Keratinocyte (primary cell): ENCODE measurements at regions not wholly inside any gene's neighbourhood (a gene's known extent, or its start where the extent isn't known, plus 50 kb on each side); places are given as distances from the start of the nearest gene placed in this dataset.
"Not testable (repeated sequence)": the region's sequence is repeated elsewhere in the genome, so short reads cannot be mapped to it uniquely, and the experiment has no call there.

Experiments
- DNase-seq: peaks from one replicate; pipeline ENCODE4 v3.0.0-alpha.2; 2011; ENCODE audit warnings: low read depth, missing footprints, low spot score
- FAIRE-seq: peaks from 2 replicates; lab custom pipeline; 2011; peaks lifted over from hg19 to GRCh38; lab: Jason Lieb, UNC
- H2AFZ ChIP-seq: 2 replicates; pipeline ENCODE4 v1.6.0; 2012; ENCODE audit warnings: low read length, control low read depth, inconsistent platforms; ENCODE audit not compliant: control insufficient read depth
- H3K27ac ChIP-seq: 2 replicates; pipeline ENCODE4 v1.5.1; 2011; ENCODE audit warnings: low read length; ENCODE audit not compliant: control insufficient read depth, insufficient read depth
- H3K27me3 ChIP-seq: 3 replicates; pipeline ENCODE4 v1.6.0; 2011; ENCODE audit warnings: low read length; ENCODE audit not compliant: control insufficient read depth, insufficient read depth; ENCODE audit errors: extremely low read depth
- H3K36me3 ChIP-seq, 2 experiments: 2 replicates in 1 of 2; 3 replicates in 1 of 2; pipeline ENCODE4 v1.5.1; 2011; ENCODE audit warnings: low read length in 2 of 2, mild to moderate bottlenecking in 1 of 2; ENCODE audit not compliant: control insufficient read depth in 2 of 2, insufficient read depth in 2 of 2; ENCODE audit errors: extremely low read depth in 1 of 2
- H3K4me1 ChIP-seq: 3 replicates; pipeline ENCODE4 v1.5.1; 2011; ENCODE audit warnings: low read length; ENCODE audit not compliant: control insufficient read depth, insufficient read depth; ENCODE audit errors: extremely low read depth
- H3K4me2 ChIP-seq: 3 replicates; pipeline ENCODE4 v1.6.0; 2011; ENCODE audit warnings: low read depth, low read length; ENCODE audit not compliant: control insufficient read depth, insufficient read depth; ENCODE audit errors: extremely low read depth
- H3K4me3 ChIP-seq, 3 experiments: fragments of 200-600 bp in 1 of 3; sonication (generic) in 1 of 3; 2 replicates in 2 of 3; 3 replicates in 1 of 3; pipeline ENCODE4 v1.5.1; 2011 to 2016; ENCODE audit warnings: low read length in 3 of 3, mild to moderate bottlenecking in 3 of 3, control low read depth in 2 of 3, inconsistent platforms in 1 of 3, low read depth in 1 of 3, mixed read lengths in 1 of 3, mixed run types in 1 of 3, moderate library complexity in 1 of 3; ENCODE audit not compliant: control insufficient read depth in 2 of 3, insufficient read depth in 2 of 3; ENCODE audit errors: extremely low read depth in 1 of 3
- H3K79me2 ChIP-seq: 2 replicates; pipeline ENCODE4 v1.6.0; 2012; ENCODE audit warnings: low read length; ENCODE audit not compliant: control insufficient read depth, insufficient read depth
- H3K9ac ChIP-seq: 3 replicates; pipeline ENCODE4 v1.6.0; 2011; ENCODE audit warnings: low read length; ENCODE audit not compliant: control insufficient read depth, insufficient read depth; ENCODE audit errors: extremely low read depth
- H3K9me1 ChIP-seq: 3 replicates; pipeline ENCODE4 v1.6.0; 2011; ENCODE audit warnings: low read length; ENCODE audit not compliant: control insufficient read depth, insufficient read depth; ENCODE audit errors: extremely low read depth
- H3K9me3 ChIP-seq: 2 replicates; pipeline ENCODE4 v1.5.1; 2012; ENCODE audit warnings: low read depth, low read length; ENCODE audit not compliant: control insufficient read depth
- H4K20me1 ChIP-seq: 3 replicates; pipeline ENCODE4 v1.6.0; 2011; ENCODE audit warnings: low read length; ENCODE audit not compliant: control insufficient read depth, insufficient read depth; ENCODE audit errors: extremely low read depth
- EZH2 ChIP-seq: IDR thresholded peaks from one replicate; pipeline ENCODE4 v1.6.1; 2012; ENCODE audit warnings: inconsistent platforms, mild to moderate bottlenecking, low read length, moderate library complexity
- dilution Hi-C: fragments of 300-500 bp; cut with MboI; formaldehyde crosslinking; loops from one replicate; pipeline ENCODE4 v1.7.0; 2020; ENCODE audit warnings: low sequenced_read_pairs; ENCODE audit not compliant: extremely low pct_ligation_motif_present
- TF ChIP-seq, protein P1 (sequence below), 3 experiments: IDR thresholded peaks in 1 of 3; conservative IDR thresholded peaks in 1 of 3; optimal IDR thresholded peaks in 1 of 3; 2 replicates in 2 of 3; 3 replicates in 1 of 3; pipeline versions ENCODE3 to v1.5.1; 2011; ENCODE audit warnings: low read length in 3 of 3, mild to moderate bottlenecking in 3 of 3, moderate library complexity in 2 of 3, control low read depth in 1 of 3, inconsistent platforms in 1 of 3; ENCODE audit not compliant: insufficient read depth in 2 of 3; ENCODE audit errors: extremely low read depth in 1 of 3

DNA sequence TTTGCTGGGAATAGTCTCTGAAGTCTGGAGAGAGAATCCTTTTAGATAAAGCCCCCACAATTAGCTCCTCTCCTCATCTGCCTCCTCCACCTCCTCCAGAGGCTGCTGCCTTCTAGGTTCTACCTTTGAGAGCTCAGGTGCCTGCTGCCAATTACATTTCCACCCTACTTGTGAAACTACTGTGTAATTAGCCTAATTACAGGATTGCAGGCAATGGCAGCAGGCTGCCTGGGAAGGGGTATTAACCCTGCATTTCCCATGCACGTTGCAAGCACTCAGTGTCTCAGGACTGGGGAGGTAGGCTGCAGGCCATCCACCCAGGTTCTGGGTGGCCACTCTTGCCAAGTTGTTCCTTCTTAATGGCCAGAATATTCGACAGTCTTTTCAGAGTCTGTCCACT is 215.6 kb upstream of the ZNF217 start:
- dilution Hi-C loops = no loop called here
- Histone ChIP-seq H3K9me1 (no peaks in the 10 kb centered on the region), H3K4me2 (no peak overlapping the region), H3K27me3 (no peaks in the 10 kb centered on the region), H3K9me3 (no peaks in the 10 kb centered on the region), H3K36me3 (no peaks in the 10 kb centered on the region), H4K20me1 (no peaks in the 10 kb centered on the region), H3K4me3 (no peak overlapping the region), H3K9ac (no peak overlapping the region), H2AFZ (peak overlapping the region; percentile 54), H3K27ac (no peak overlapping the region), H3K79me2 (no peaks in the 10 kb centered on the region), H3K4me1 (peaks cover 24% of the 10 kb centered on the region)
- no peak for TF ChIP-seq EZH2
- TF ChIP-seq, protein P1, sequence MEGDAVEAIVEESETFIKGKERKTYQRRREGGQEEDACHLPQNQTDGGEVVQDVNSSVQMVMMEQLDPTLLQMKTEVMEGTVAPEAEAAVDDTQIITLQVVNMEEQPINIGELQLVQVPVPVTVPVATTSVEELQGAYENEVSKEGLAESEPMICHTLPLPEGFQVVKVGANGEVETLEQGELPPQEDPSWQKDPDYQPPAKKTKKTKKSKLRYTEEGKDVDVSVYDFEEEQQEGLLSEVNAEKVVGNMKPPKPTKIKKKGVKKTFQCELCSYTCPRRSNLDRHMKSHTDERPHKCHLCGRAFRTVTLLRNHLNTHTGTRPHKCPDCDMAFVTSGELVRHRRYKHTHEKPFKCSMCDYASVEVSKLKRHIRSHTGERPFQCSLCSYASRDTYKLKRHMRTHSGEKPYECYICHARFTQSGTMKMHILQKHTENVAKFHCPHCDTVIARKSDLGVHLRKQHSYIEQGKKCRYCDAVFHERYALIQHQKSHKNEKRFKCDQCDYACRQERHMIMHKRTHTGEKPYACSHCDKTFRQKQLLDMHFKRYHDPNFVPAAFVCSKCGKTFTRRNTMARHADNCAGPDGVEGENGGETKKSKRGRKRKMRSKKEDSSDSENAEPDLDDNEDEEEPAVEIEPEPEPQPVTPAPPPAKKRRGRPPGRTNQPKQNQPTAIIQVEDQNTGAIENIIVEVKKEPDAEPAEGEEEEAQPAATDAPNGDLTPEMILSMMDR (optimal IDR thresholded peaks at IDR 0.05 in 1 of 3, IDR thresholded peaks at IDR 0.05 in 1 of 3, conservative IDR thresholded peaks at IDR 0.05 in 1 of 3; ENCODE audit: extremely low read depth in 1 of 3, insufficient read depth in 2 of 3, low read length in 3 of 3) = no peak
- DNase-seq (no peak), FAIRE-seq (no peak)

DNA sequence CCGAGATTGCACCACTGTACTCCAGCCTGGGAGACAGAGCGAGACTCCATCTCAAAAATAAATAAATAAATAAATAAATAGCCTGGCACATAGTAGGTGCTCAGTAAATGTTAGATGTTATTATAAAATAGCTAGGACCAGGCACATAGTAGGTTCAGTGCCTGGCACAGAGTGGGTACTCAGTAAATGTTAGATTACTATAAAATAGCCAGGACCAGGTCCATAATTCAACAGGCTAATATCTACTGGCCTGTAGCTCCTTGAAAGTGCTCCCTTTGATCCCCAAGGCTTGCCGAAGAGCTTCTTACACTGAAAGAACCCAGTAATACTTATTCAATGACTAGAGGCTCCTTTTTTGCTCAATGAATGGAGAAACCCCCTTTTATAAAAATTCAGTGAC is 215.1 kb upstream of the ZNF217 start:
- FAIRE-seq (no peak), DNase-seq (no peak)
- H3K79me2 ChIP-seq = no peaks in the 10 kb centered on the region
- no peaks in the 10 kb centered on the region for H3K9me1 ChIP-seq
- H3K27me3 ChIP-seq = no peaks in the 10 kb centered on the region
- peaks cover 24% of the 10 kb centered on the region for H3K4me1 ChIP-seq
- no peak overlapping the region for H3K9ac ChIP-seq
- dilution Hi-C loops = no loop called here
- H3K9me3 ChIP-seq = no peaks in the 10 kb centered on the region
- H3K36me3 ChIP-seq = no peaks in the 10 kb centered on the region
- H4K20me1 ChIP-seq = no peaks in the 10 kb centered on the region
- TF ChIP-seq EZH2 = no peak
- TF ChIP-seq, protein P1 (optimal IDR thresholded peaks at IDR 0.05 in 1 of 3, IDR thresholded peaks at IDR 0.05 in 1 of 3, conservative IDR thresholded peaks at IDR 0.05 in 1 of 3; ENCODE audit: extremely low read depth in 1 of 3, insufficient read depth in 2 of 3, low read length in 3 of 3) = no peak
- H3K4me2 ChIP-seq = no peak overlapping the region
- no peak overlapping the region for H3K27ac ChIP-seq
- H2AFZ ChIP-seq = no peak overlapping the region
- H3K4me3 ChIP-seq = no peak overlapping the region

DNA sequence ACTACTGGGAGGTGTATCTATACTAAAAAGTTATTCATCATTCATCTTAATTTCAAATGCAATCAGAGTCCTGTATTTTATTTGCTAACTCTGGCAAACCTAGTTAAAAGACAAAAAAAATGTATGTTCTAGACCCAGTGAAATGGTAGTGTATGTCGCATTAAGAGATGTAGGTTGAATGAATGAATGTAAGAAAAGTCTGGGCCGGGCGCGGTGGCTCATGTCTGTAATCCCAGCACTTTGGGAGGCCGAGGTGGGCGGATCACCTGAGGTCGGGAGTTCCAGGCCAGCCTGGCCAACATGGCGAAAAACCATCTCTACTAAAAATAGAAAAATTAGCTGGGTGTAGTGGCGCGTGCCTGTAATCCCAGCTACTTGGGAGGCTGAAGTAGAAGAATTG is 214.7 kb upstream of the ZNF217 start:
- dilution Hi-C loops, DNase-seq, H3K79me2 ChIP-seq, H3K36me3 ChIP-seq, H3K4me3 ChIP-seq, H3K9me3 ChIP-seq, H3K4me2 ChIP-seq, H3K9me1 ChIP-seq, H3K9ac ChIP-seq, H4K20me1 ChIP-seq, H2AFZ ChIP-seq, H3K27ac ChIP-seq, H3K27me3 ChIP-seq, FAIRE-seq: not testable (repeated sequence)
- peaks cover 24% of the 10 kb centered on the region for H3K4me1 ChIP-seq
